ENCODE measurements at regions not wholly inside any gene's neighbourhood (a gene's known extent, or its start where the extent isn't known, plus 50 kb on each side); places are given as distances from the start of the nearest gene placed in this dataset.

DNA sequence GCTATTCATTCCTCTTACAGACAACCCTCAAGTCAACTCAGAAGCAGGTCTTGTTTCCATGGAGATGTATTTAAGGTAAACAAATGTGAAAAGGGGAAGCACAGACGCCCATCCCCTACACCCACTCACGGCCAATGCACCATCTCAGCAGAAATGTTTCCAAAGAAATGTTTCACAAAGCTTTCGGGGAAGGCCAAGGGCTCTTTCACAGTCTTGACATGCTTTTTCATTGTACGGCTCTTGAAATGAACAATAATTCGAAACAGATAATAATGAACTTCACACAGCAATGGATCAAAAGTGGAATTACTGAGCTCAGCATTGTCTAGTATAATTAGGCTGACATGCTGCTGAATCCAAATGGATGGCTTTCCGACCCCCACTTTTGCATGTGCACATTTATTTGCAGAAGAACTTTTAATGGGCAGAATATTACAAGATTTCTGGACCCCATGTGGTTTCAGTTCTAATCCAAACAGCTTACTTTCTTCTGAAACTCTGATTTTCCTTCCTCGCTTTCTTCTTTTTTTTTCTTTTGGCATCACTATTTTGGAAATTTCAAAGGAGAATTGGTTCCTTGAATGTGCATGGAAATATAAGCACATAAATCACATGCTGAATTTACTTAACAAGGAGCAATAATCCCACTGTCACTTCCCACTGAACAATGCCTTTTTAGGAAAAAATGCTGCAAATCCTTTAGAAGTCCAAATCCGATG is 160.9 kb downstream of the SMIM20 start (continued):
- TF ChIP-seq NFYA (IDR thresholded peaks at IDR 0.05; ENCODE audit: borderline replicate concordance, low read depth, low read length) (no peak), WRNIP1 (IDR thresholded peaks at IDR 0.05; ENCODE audit: borderline replicate concordance, low read depth, low read length) (no peak), KLF5 (IDR thresholded peaks at IDR 0.05; ENCODE audit: partially characterized antibody) (no peak), ZNF217 (IDR thresholded peaks at IDR 0.05) (no peak), MTA2 (IDR thresholded peaks at IDR 0.05; ENCODE audit: low read depth) (peak; percentile 66; the same call in 1 of the 2 replicates), BCL11A (IDR thresholded peaks at IDR 0.05; ENCODE audit: low read depth, low read length) (no peak), NKRF (conservative IDR thresholded peaks at IDR 0.05) (no peak), NR2C1 (IDR thresholded peaks at IDR 0.05) (no peak), NFIC (IDR thresholded peaks at IDR 0.05; ENCODE audit: low read depth, low read length) (peak; percentile 83), RFX5 (IDR thresholded peaks at IDR 0.05; ENCODE audit: low read depth, low read length) (no peak), SIN3A (IDR thresholded peaks at IDR 0.05; ENCODE audit: low read depth, low read length) (no peak), ZBTB11 (CRISPR knock-in tag; IDR thresholded peaks at IDR 0.05) (no peak), ZNF592 (IDR thresholded peaks at IDR 0.05) (no peak), KAT2A (conservative IDR thresholded peaks at IDR 0.05; ENCODE audit: control insufficient read depth, low read depth, low read length) (no peak)
- TF ChIP-seq, protein P1, sequence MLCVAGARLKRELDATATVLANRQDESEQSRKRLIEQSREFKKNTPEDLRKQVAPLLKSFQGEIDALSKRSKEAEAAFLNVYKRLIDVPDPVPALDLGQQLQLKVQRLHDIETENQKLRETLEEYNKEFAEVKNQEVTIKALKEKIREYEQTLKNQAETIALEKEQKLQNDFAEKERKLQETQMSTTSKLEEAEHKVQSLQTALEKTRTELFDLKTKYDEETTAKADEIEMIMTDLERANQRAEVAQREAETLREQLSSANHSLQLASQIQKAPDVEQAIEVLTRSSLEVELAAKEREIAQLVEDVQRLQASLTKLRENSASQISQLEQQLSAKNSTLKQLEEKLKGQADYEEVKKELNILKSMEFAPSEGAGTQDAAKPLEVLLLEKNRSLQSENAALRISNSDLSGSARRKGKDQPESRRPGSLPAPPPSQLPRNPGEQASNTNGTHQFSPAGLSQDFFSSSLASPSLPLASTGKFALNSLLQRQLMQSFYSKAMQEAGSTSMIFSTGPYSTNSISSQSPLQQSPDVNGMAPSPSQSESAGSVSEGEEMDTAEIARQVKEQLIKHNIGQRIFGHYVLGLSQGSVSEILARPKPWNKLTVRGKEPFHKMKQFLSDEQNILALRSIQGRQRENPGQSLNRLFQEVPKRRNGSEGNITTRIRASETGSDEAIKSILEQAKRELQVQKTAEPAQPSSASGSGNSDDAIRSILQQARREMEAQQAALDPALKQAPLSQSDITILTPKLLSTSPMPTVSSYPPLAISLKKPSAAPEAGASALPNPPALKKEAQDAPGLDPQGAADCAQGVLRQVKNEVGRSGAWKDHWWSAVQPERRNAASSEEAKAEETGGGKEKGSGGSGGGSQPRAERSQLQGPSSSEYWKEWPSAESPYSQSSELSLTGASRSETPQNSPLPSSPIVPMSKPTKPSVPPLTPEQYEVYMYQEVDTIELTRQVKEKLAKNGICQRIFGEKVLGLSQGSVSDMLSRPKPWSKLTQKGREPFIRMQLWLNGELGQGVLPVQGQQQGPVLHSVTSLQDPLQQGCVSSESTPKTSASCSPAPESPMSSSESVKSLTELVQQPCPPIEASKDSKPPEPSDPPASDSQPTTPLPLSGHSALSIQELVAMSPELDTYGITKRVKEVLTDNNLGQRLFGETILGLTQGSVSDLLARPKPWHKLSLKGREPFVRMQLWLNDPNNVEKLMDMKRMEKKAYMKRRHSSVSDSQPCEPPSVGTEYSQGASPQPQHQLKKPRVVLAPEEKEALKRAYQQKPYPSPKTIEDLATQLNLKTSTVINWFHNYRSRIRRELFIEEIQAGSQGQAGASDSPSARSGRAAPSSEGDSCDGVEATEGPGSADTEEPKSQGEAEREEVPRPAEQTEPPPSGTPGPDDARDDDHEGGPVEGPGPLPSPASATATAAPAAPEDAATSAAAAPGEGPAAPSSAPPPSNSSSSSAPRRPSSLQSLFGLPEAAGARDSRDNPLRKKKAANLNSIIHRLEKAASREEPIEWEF (IDR thresholded peaks at IDR 0.05; ENCODE audit: insufficient replicate concordance, low read depth, low read length): no peak
